WERI-Rb-1 (cell line): ENCODE measurements at regions not wholly inside any gene's neighbourhood (a gene's known extent, or its start where the extent isn't known, plus 50 kb on each side); places are given as distances from the start of the nearest gene placed in this dataset.
"Not testable (repeated sequence)": the region's sequence is repeated elsewhere in the genome, so short reads cannot be mapped to it uniquely, and the experiment has no call there.

ENCODE experiments used
- DNase-seq: peaks from one replicate; pipeline ENCODE4 v3.0.0-alpha.2; 2020
- H3K27ac ChIP-seq: fragments of 250-450 bp; sonication (Bioruptor Pico); 2 replicates; pipeline ENCODE4 v1.5.1; 2020; ENCODE audit warnings: mild to moderate bottlenecking, moderate library complexity
- H3K27me3 ChIP-seq: fragments of 250-450 bp; sonication (Bioruptor Pico); 2 replicates; pipeline ENCODE4 v1.5.1; 2021; ENCODE audit warnings: mild to moderate bottlenecking, low read depth, moderate library complexity; ENCODE audit not compliant: insufficient read depth, severe bottlenecking
- H3K36me3 ChIP-seq: fragments of 250-450 bp; sonication (Bioruptor Pico); 2 replicates; pipeline ENCODE4 v1.5.1; 2020; ENCODE audit warnings: mild to moderate bottlenecking, moderate library complexity
- H3K4me3 ChIP-seq: 2 replicates; pipeline ENCODE4 v1.5.1; 2011; ENCODE audit warnings: low read depth, mild to moderate bottlenecking, control low read depth, low read length
- H3K9me3 ChIP-seq: fragments of 250-450 bp; sonication (Bioruptor Pico); 2 replicates; pipeline ENCODE4 v1.5.1; 2021; ENCODE audit warnings: mild to moderate bottlenecking, moderate library complexity; ENCODE audit not compliant: severe bottlenecking
- CTCF ChIP-seq: IDR thresholded peaks from 2 replicates; pipeline ENCODE4 v1.5.1; 2011; ENCODE audit warnings: low read depth, mild to moderate bottlenecking, control low read depth, inconsistent platforms, low read length

- Histone ChIP-seq H3K4me3 (no peak overlapping the region), H3K9me3 (no peaks in the 10 kb centered on the region), H3K36me3 (no peaks in the 10 kb centered on the region), H3K27me3 (peaks cover 25% of the 10 kb centered on the region), H3K27ac (no peak overlapping the region)
- TF ChIP-seq CTCF, result no peak
- no peak for DNase-seq
Measured at GRCh38 chr12:4191642-4192041, 81.9 kb upstream of the CCND2 start.

- no peak for TF ChIP-seq CTCF
- Histone ChIP-seq H3K36me3 (no peaks in the 10 kb centered on the region), H3K27me3 (peaks cover 25% of the 10 kb centered on the region), H3K27ac (no peak overlapping the region), H3K9me3 (no peaks in the 10 kb centered on the region), H3K4me3 (no peak overlapping the region)
- DNase-seq, result no peak
Measured at GRCh38 chr12:4191149-4191548, 82.4 kb upstream of the CCND2 start.

- no peaks in the 10 kb centered on the region for H3K36me3 ChIP-seq
- H3K27ac ChIP-seq, result no peak overlapping the region
- H3K4me3 ChIP-seq, result no peak overlapping the region
- TF ChIP-seq CTCF, result no peak
- DNase-seq, result no peak
- no peaks in the 10 kb centered on the region for H3K9me3 ChIP-seq
- H3K27me3 ChIP-seq, result peaks cover 23% of the 10 kb centered on the region
Measured at GRCh38 chr12:4190366-4191063, 83.0 kb upstream of the CCND2 start.

- no peak for TF ChIP-seq CTCF
- DNase-seq, result no peak
- H3K9me3 ChIP-seq, result no peaks in the 10 kb centered on the region
- peaks cover 16% of the 10 kb centered on the region for H3K27me3 ChIP-seq
- no peak overlapping the region for H3K27ac ChIP-seq
- no peaks in the 10 kb centered on the region for H3K36me3 ChIP-seq
- no peak overlapping the region for H3K4me3 ChIP-seq
Measured at GRCh38 chr12:4189721-4190120, 83.8 kb upstream of the CCND2 start.

GRCh38 chr12:4187916-4188315 is 85.6 kb upstream of the CCND2 start:
- H3K9me3 ChIP-seq, result no peaks in the 10 kb centered on the region
- H3K27me3 ChIP-seq, result peaks cover 11% of the 10 kb centered on the region
- DNase-seq, result no peak
- no peak overlapping the region for H3K4me3 ChIP-seq
- H3K36me3 ChIP-seq, result no peaks in the 10 kb centered on the region
- no peak for TF ChIP-seq CTCF
- no peak overlapping the region for H3K27ac ChIP-seq

- not testable (repeated sequence) for H3K27ac ChIP-seq, DNase-seq, H3K36me3 ChIP-seq, H3K4me3 ChIP-seq, H3K9me3 ChIP-seq
- H3K27me3 ChIP-seq, result peaks cover 15% of the 10 kb centered on the region
Measured at GRCh38 chr12:4187315-4187714, 86.2 kb upstream of the CCND2 start.
